WTC11 (cell line): ENCODE measurements at regions not wholly inside any gene's neighbourhood (a gene's known extent, or its start where the extent isn't known, plus 50 kb on each side); places are given as distances from the start of the nearest gene placed in this dataset.

Experiments used
- CBFB ChIP-seq: sonication (generic); formaldehyde crosslinking; IDR thresholded peaks from 2 replicates; pipeline ENCODE4 v1.8.1; 2022; ENCODE audit warnings: mild to moderate bottlenecking, low read depth, missing genetic modification reagents
- CREB1 ChIP-seq: sonication (generic); formaldehyde crosslinking; IDR thresholded peaks from 2 replicates; pipeline ENCODE4 v1.8.0; 2023; ENCODE audit warnings: mild to moderate bottlenecking, missing genetic modification reagents
- ELF4 ChIP-seq: sonication (generic); formaldehyde crosslinking; IDR thresholded peaks from 2 replicates; pipeline ENCODE4 v1.8.1; 2022; ENCODE audit warnings: low read depth, mild to moderate bottlenecking, moderate library complexity, missing genetic modification reagents
- FOXP4 ChIP-seq: sonication (generic); formaldehyde crosslinking; IDR thresholded peaks from 2 replicates; pipeline ENCODE4 v1.8.0; 2022; ENCODE audit warnings: mild to moderate bottlenecking, missing genetic modification reagents
- JUN ChIP-seq: sonication (generic); formaldehyde crosslinking; IDR thresholded peaks from 2 replicates; pipeline ENCODE4 v1.8.0; 2023; ENCODE audit warnings: mild to moderate bottlenecking, missing genetic modification reagents
- MAX ChIP-seq: sonication (generic); formaldehyde crosslinking; IDR thresholded peaks from 2 replicates; pipeline ENCODE4 v1.8.0; 2022; ENCODE audit warnings: mild to moderate bottlenecking, missing genetic modification reagents
- NFATC4 ChIP-seq: fragments of 250-450 bp; sonication (Bioruptor Pico); IDR thresholded peaks from 2 replicates; pipeline ENCODE4 v1.9.0; 2021; ENCODE audit warnings: mild to moderate bottlenecking
- PRRX2 ChIP-seq: fragments of 250-450 bp; sonication (Bioruptor Pico); IDR thresholded peaks from 2 replicates; pipeline ENCODE4 v1.8.0; 2021; ENCODE audit warnings: mild to moderate bottlenecking
- RORB ChIP-seq: fragments of 250-450 bp; sonication (Bioruptor Pico); IDR thresholded peaks from 2 replicates; pipeline ENCODE4 v1.9.0; 2021; ENCODE audit warnings: mild to moderate bottlenecking
- SMAD3 ChIP-seq: sonication (generic); formaldehyde crosslinking; IDR thresholded peaks from 2 replicates; pipeline ENCODE4 v1.8.0; 2022; ENCODE audit warnings: missing genetic modification reagents, mild to moderate bottlenecking, borderline replicate concordance
- SP1 ChIP-seq: sonication (generic); formaldehyde crosslinking; conservative IDR thresholded peaks from 2 replicates; pipeline ENCODE4 v1.8.1; 2022; ENCODE audit warnings: missing genetic modification reagents
- TCF7 ChIP-seq: sonication (generic); formaldehyde crosslinking; IDR thresholded peaks from 2 replicates; pipeline ENCODE4 v1.8.0; 2022; ENCODE audit warnings: mild to moderate bottlenecking, low read depth, missing genetic modification reagents, moderate library complexity
- TEAD1 ChIP-seq: sonication (generic); formaldehyde crosslinking; IDR thresholded peaks from 2 replicates; pipeline ENCODE4 v1.8.0; 2022; ENCODE audit warnings: mild to moderate bottlenecking, missing genetic modification reagents
- TEAD4 ChIP-seq: sonication (generic); formaldehyde crosslinking; IDR thresholded peaks from 2 replicates; pipeline ENCODE4 v1.8.0; 2022; ENCODE audit warnings: mild to moderate bottlenecking, missing genetic modification reagents
- USF2 ChIP-seq: sonication (generic); formaldehyde crosslinking; IDR thresholded peaks from 2 replicates; pipeline ENCODE4 v1.8.1; 2023; ENCODE audit warnings: mild to moderate bottlenecking, missing genetic modification reagents, moderate library complexity
- ZBTB21 ChIP-seq: sonication (generic); formaldehyde crosslinking; IDR thresholded peaks from 2 replicates; pipeline ENCODE4 v1.8.1; 2023; ENCODE audit warnings: mild to moderate bottlenecking, missing genetic modification reagents, borderline replicate concordance
- ZNF263 ChIP-seq: sonication (generic); formaldehyde crosslinking; IDR thresholded peaks from 2 replicates; pipeline ENCODE4 v1.8.1; 2022; ENCODE audit warnings: low read depth, mild to moderate bottlenecking, moderate library complexity, missing genetic modification reagents
- ZNF396 ChIP-seq: fragments of 250-450 bp; sonication (Bioruptor Pico); IDR thresholded peaks from 2 replicates; pipeline ENCODE4 v1.8.0; 2021; ENCODE audit warnings: mild to moderate bottlenecking, moderate library complexity, borderline replicate concordance
- ZNF416 ChIP-seq: fragments of 250-450 bp; sonication (Bioruptor Pico); IDR thresholded peaks from 2 replicates; pipeline ENCODE4 v1.9.0; 2021; ENCODE audit warnings: mild to moderate bottlenecking, inconsistent platforms
- ZNF512 ChIP-seq: sonication (generic); formaldehyde crosslinking; IDR thresholded peaks from 2 replicates; pipeline ENCODE4 v1.8.1; 2022; ENCODE audit warnings: missing genetic modification reagents, borderline replicate concordance
- ZNF671 ChIP-seq: fragments of 250-450 bp; sonication (Bioruptor Pico); IDR thresholded peaks from 2 replicates; pipeline ENCODE4 v1.8.0; 2021; ENCODE audit warnings: mild to moderate bottlenecking
- TF ChIP-seq, protein P1 (sequence below): sonication (generic); formaldehyde crosslinking; IDR thresholded peaks from 2 replicates; pipeline ENCODE4 v1.8.0; 2023; ENCODE audit warnings: missing genetic modification reagents
- TF ChIP-seq, protein P2 (sequence below): fragments of 250-450 bp; sonication (Bioruptor Pico); IDR thresholded peaks from 2 replicates; pipeline ENCODE4 v1.8.0; 2021; ENCODE audit warnings: mild to moderate bottlenecking
- TF ChIP-seq, protein P3 (sequence below): fragments of 250-450 bp; sonication (Bioruptor Pico); IDR thresholded peaks from 2 replicates; pipeline ENCODE4 v2.1.2; 2022; ENCODE audit warnings: mild to moderate bottlenecking, moderate library complexity
- TF ChIP-seq, protein P4 (sequence below): sonication (generic); formaldehyde crosslinking; conservative IDR thresholded peaks from 2 replicates; pipeline ENCODE4 v1.8.1; 2022; ENCODE audit warnings: mild to moderate bottlenecking, missing genetic modification reagents

DNA sequence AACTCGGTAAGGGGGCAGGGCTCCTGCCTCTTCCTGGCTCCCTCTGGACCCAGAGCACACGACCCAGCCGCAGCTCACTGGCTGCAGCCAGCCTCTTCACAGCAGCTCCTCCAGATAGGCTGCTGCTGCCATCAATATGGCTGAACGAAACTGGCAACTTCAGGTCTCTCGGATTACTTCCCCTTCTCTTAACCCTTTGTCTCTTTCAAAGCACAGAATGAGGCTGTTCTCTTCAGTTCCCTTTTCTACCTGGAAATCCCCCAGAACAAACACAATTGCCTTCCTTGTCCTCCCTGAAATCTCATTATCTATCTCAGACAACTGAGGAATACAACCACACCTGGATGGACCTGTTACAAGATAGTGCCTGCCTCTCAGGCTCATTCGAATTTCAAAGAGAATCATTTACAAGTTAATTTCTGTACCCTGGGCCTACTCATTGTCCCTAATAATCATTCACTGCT, 193.4 kb upstream of the MBL2 start (continued):
- TF ChIP-seq CBFB (CRISPR knock-in tag) (no peak), MAX (CRISPR knock-in tag) (peak; percentile 50; the same call in 1 of the 2 replicates), CREB1 (CRISPR knock-in tag) (no peak), ZNF416 (no peak), ELF4 (no peak), ZNF512 (CRISPR knock-in tag) (no peak), ZNF396 (no peak), USF2 (CRISPR knock-in tag) (no peak), ZNF263 (CRISPR knock-in tag) (no peak), FOXP4 (CRISPR knock-in tag) (peak; percentile 38; the same call in 1 of the 2 replicates), SP1 (CRISPR knock-in tag) (0 out of 2 replicates have a peak, but pooled peaks have one; percentile 28), PRRX2 (CRISPR knock-in tag) (no peak), TEAD1 (CRISPR knock-in tag) (peak; percentile 57; the same call in 1 of the 2 replicates), NFATC4 (CRISPR knock-in tag) (no peak), TEAD4 (CRISPR knock-in tag) (no peak), SMAD3 (CRISPR knock-in tag) (no peak), JUN (CRISPR knock-in tag) (no peak), ZNF671 (CRISPR knock-in tag) (no peak), ZBTB21 (CRISPR knock-in tag) (no peak), TCF7 (CRISPR knock-in tag) (no peak), RORB (CRISPR knock-in tag) (no peak)
- TF ChIP-seq, protein P1, sequence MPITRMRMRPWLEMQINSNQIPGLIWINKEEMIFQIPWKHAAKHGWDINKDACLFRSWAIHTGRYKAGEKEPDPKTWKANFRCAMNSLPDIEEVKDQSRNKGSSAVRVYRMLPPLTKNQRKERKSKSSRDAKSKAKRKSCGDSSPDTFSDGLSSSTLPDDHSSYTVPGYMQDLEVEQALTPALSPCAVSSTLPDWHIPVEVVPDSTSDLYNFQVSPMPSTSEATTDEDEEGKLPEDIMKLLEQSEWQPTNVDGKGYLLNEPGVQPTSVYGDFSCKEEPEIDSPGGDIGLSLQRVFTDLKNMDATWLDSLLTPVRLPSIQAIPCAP (CRISPR knock-in tag) = no peak
- TF ChIP-seq, protein P2, sequence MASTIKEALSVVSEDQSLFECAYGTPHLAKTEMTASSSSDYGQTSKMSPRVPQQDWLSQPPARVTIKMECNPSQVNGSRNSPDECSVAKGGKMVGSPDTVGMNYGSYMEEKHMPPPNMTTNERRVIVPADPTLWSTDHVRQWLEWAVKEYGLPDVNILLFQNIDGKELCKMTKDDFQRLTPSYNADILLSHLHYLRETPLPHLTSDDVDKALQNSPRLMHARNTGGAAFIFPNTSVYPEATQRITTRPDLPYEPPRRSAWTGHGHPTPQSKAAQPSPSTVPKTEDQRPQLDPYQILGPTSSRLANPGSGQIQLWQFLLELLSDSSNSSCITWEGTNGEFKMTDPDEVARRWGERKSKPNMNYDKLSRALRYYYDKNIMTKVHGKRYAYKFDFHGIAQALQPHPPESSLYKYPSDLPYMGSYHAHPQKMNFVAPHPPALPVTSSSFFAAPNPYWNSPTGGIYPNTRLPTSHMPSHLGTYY (CRISPR knock-in tag) = no peak
- TF ChIP-seq, protein P3, sequence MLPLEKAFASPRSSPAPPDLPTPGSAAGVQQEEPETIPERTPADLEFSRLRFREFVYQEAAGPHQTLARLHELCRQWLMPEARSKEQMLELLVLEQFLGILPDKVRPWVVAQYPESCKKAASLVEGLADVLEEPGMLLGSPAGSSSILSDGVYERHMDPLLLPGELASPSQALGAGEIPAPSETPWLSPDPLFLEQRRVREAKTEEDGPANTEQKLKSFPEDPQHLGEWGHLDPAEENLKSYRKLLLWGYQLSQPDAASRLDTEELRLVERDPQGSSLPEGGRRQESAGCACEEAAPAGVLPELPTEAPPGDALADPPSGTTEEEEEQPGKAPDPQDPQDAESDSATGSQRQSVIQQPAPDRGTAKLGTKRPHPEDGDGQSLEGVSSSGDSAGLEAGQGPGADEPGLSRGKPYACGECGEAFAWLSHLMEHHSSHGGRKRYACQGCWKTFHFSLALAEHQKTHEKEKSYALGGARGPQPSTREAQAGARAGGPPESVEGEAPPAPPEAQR (CRISPR knock-in tag) = 0 out of 2 replicates have a peak, but pooled peaks have one; percentile 1
- TF ChIP-seq, protein P4, sequence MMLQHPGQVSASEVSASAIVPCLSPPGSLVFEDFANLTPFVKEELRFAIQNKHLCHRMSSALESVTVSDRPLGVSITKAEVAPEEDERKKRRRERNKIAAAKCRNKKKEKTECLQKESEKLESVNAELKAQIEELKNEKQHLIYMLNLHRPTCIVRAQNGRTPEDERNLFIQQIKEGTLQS (CRISPR knock-in tag) = no peak
